Ecto neural progenitor cell (in vitro differentiated cells): ENCODE measurements at regions not wholly inside any gene's neighbourhood (a gene's known extent, or its start where the extent isn't known, plus 50 kb on each side); places are given as distances from the start of the nearest gene placed in this dataset.
"Not testable (repeated sequence)": the region's sequence is repeated elsewhere in the genome, so short reads cannot be mapped to it uniquely, and the experiment has no call there.

Experiments used
- DNase-seq: peaks from one replicate; pipeline ENCODE4 v3.0.0-alpha.2; 2018; ENCODE audit warnings: low spot score

GRCh38 chr10:28991333-28992270, 297.3 kb upstream of the LYZL1 start:
- peak; percentile 53 for DNase-seq

- no peak for DNase-seq
Measured at GRCh38 chr10:28993056-28993455, 295.8 kb upstream of the LYZL1 start.

GRCh38 chr10:28993861-28994260, 295.0 kb upstream of the LYZL1 start:
- DNase-seq: no peak

- DNase-seq: not testable (repeated sequence)
Measured at GRCh38 chr10:28994802-28995201, 294.1 kb upstream of the LYZL1 start.

GRCh38 chr10:28995497-28995896, 293.4 kb upstream of the LYZL1 start:
- DNase-seq: no peak

GRCh38 chr10:28996345-28996744, 292.5 kb upstream of the LYZL1 start:
- DNase-seq: no peak

- no peak for DNase-seq
Measured at GRCh38 chr10:28996947-28997551, 291.8 kb upstream of the LYZL1 start.

- no peak for DNase-seq
Measured at GRCh38 chr10:28997734-28998133, 291.1 kb upstream of the LYZL1 start.

GRCh38 chr10:29001801-29002200, 287.1 kb upstream of the LYZL1 start:
- DNase-seq: no peak

GRCh38 chr10:29003014-29003413, 285.9 kb upstream of the LYZL1 start:
- not testable (repeated sequence) for DNase-seq

- DNase-seq: no peak
Measured at GRCh38 chr10:29005988-29006387, 282.9 kb upstream of the LYZL1 start.

- DNase-seq: no peak
Measured at GRCh38 chr10:29007370-29007747, 281.5 kb upstream of the LYZL1 start.

- DNase-seq: no peak
Measured at GRCh38 chr10:29007748-29008610, 280.9 kb upstream of the LYZL1 start.

- no peak for DNase-seq
Measured at GRCh38 chr10:29009464-29009863, 279.4 kb upstream of the LYZL1 start.

- DNase-seq: no peak
Measured at GRCh38 chr10:29011516-29011915, 277.4 kb upstream of the LYZL1 start.

- no peak for DNase-seq
Measured at GRCh38 chr10:29012926-29013554, 275.8 kb upstream of the LYZL1 start.

GRCh38 chr10:29021591-29021990, 267.3 kb upstream of the LYZL1 start:
- DNase-seq: no peak

GRCh38 chr10:29022513-29022912, 266.4 kb upstream of the LYZL1 start:
- DNase-seq: no peak

- DNase-seq: no peak
Measured at GRCh38 chr10:29023678-29024077, 265.2 kb upstream of the LYZL1 start.

- no peak for DNase-seq
Measured at GRCh38 chr10:29026065-29026797, 262.6 kb upstream of the LYZL1 start.
